Stimulated activated CD8-positive, alpha-beta memory T cell treated with anti-CD3 and anti-CD28 coated beads, Interleukin-7, amount 100 ng/mL, for 24 hours (primary cell): ENCODE measurements at regions not wholly inside any gene's neighbourhood (a gene's known extent, or its start where the extent isn't known, plus 50 kb on each side); places are given as distances from the start of the nearest gene placed in this dataset.
"Not testable (repeated sequence)": the region's sequence is repeated elsewhere in the genome, so short reads cannot be mapped to it uniquely, and the experiment has no call there.

Source experiments
- DNase-seq: peaks from one replicate; pipeline ENCODE4 v3.0.0-alpha.2; 2020; ENCODE audit warnings: low read depth

DNA sequence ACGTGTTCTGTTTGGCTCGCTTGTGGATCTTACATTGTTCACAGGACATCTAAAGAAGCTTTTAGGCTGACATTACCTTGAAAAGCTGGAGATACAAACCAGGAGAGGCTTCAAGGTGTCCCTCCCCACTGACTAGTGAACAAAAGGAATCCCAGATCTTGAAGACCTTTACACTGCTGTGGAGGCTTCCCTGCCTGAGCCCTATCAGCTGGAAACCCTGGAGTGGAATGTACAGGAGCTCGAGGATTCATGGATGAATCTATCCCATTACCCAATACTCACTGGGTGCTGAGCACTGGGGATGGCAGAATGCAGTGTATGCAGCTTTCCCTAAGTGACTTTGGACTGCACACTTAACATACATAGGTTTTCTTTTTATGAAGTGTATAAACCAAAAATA lies 82.3 kb upstream of the MFGE8 start:
- DNase-seq, result no peak

DNA sequence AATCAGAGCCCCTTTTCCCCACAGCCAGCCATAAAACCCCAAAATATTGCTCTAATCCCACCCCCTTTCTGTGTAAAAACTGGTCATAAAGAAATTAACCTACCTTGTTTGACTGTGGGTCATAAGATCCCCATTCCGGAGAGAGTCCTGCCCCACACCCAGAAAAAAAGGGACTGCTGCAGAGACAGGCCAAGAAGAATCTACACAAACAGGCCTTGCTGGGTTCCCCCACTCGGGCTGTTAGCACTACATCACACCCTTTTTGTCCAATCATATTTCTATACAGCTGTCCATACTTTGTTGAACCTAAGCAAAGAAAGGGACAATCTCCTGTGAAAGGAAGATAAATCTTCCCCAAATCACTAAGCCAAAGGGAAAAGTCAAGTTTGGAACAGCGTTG lies 84.4 kb upstream of the MFGE8 start:
- no peak for DNase-seq

DNA sequence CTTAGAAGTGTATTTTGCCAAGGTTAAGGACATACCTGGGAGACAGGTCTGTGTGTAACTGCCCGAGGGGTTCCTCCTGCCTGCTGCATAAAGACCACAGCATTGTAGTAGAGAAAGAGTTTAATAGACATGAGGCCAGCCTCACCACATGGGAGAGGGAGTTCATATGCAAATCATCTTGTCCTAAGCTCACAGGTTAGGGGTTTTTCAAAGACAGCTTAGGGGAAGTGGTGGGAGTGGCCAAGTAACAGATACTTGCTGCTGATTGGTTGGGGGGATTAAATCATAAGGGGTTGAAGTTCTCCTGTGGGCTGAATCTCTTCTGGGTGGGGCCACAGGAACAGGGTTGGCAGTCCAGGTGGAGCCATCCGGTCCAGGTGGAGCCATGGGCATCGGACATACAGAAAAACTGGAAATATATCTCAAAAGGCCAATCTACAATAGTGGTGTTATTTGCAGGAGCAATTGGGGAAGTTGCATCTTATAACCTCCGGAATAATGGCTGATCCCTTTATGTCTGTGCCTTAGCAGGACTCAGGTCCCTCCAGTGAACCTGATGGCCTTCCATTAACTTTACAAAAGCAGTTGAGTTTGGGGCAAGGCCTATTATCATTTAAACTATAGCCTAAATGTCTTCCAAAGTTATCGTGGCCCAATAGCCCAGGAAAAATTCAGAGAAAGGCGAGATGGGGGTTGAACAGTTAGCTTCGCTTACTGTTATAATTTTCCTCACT lies 86.0 kb upstream of the MFGE8 start:
- DNase-seq, result no peak

DNA sequence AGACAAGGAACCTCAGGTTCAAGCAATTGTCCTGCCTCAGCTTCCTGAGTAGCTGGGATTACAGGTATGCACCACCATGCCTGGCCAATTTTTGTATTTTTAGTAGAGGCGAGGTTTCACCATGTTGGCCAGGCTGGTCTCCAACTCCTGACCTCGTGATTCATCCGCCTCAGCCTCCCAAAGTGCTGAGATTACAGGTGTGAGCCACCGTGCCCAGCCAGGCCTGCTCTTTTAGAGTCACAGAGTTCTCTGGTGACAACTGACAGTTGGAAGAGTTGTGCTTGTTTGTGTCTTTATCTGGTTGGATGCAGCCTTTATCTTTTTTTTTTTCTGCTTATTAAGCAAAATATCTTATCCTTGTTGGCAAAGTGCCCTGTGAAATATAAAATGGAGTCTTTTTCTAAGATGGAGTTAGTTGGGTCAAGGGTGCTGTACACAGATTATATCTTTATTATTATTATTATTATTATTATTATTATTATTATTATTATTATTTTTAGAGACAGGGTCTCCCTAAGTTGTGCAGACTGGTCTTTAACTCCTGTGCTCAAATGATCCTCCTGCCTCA lies 86.5 kb upstream of the ABHD2 start:
- DNase-seq, result not testable (repeated sequence)

DNA sequence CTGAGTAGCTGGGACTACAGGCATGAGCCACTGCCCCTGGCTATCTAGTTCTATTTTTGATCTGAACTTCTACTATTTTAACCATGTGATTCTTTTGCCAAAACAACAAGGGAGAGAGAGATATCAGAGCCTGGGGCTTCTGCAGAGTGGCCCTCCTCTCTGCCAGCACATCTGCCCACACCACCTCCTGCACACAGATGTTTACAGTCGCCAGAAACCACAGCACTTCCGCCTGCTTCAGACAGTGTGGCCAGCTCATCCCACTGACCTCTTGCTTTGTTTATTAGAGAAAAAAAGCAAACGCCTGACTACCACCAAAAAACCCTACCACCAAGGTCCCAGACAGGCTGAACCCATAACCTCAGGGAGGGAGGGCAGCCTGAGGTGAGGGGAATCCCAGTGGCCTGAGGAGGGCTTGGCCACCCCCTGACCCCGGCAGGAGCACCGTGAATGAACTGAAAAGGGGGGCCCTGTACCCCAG lies 85.9 kb upstream of the ABHD2 start:
- DNase-seq, result no peak

DNA sequence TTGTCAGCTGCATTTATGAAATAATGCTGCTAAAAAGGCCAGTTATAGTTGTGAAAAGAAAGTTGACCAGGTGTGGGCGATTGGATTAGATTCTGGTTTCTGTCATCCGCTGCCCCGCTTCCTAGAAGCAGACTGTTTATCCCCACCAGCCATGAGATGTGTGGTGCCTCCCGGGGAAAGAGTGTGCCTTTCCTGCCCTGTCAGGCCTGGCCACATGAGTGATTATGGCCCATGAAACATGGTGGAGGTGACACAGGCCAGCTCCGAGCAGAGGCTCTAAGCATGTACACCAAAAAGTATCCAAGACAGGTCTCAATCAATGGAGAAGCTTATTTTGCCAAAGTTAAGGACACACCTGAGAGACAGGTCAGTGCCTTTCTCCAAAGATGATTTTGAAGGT lies 85.4 kb upstream of the ABHD2 start:
- no peak for DNase-seq

DNA sequence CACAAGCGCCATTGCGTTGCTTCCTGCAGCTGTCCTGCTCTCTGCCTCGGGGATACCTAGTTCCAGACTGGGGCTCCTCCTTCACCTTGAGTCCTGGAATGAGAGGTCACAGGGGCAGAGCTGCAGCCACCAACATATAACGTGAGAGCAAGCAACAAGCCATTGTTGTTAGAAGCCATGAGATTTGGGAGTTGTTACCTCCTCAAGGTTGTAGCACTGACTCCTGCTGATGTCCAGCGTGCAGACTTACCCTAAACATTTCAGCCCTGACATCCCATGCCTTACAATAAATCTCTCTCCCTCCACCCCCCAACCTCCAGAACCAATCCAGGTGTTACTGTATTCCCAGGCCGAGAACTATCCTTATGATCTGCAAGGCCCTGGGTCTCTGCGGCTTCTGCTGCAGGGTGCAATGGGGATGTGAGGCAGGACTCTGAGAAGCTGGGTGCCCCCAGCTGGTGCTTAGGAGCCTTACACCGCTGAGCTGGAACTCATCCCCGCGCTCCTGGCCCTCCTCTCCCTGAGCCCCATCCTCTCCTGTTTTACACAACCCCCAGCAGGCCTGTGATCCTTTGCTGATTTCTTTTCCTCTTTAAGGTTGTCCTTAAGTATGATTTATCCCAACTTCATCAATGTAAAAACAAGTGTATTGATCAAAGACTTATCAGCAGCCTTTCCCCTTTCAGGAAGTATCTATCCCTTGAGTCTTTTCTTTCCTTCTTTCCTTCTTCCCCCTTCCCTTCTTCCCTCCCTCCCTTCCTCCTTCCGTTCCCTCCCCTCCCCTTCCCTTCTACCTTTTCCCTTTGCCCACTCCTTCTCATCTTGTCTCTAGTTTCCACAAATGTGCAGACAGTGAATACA lies 84.2 kb upstream of the ABHD2 start:
- DNase-seq, result no peak

DNA sequence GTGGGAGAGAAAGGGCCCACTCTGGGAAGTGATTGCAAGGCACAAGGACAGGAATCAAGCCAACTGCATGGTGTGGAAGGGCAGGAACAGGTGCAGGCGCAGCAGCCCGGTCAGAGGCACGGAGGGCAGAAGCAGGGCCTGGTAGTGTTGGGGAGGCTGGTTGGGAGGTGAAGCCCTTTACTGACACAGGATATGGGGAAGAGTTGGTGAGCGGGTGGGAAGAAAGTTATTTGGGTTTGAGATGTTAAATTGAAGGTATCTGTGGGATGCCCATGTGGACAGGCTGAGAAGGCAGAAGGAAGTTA lies 83.6 kb upstream of the ABHD2 start:
- no peak for DNase-seq

DNA sequence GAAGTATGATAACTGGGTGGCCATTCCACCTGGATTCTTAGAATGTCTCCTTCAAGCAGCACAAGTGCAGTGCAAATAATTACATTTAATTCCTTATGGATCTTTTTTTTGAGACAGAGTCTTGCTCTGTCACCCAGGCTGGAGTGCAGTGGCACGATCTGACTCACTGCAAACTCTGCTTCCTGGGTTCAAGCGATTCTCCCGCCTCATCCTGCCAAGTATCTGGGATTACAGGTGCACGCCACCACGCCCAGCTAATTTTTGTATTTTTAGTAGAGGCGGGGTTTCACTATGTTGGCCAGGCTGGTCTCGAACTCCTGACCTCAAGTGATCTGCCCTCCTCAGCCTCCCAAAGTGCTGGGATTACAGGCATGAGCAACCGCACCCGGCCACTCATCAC lies 80.7 kb upstream of the ABHD2 start:
- DNase-seq, result not testable (repeated sequence)

DNA sequence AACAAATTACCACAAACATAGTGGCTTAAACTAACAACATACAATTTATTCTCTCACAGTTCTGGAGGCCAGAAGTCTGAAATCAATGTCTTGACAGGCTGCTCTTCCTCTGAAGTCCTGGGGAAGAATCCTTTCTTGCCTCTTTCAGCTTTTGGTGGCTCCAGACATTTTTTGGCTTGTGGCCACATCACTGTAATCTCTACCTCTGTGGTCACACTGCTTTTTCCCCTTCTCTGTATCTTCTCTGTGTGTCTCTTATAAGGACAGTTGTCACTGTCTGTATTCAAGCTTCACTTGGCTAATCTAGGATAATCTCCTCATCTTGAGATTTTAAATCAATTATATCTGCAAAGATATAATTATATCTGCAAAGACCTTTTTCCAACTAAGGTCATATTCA lies 80.3 kb upstream of the ABHD2 start:
- no peak for DNase-seq

DNA sequence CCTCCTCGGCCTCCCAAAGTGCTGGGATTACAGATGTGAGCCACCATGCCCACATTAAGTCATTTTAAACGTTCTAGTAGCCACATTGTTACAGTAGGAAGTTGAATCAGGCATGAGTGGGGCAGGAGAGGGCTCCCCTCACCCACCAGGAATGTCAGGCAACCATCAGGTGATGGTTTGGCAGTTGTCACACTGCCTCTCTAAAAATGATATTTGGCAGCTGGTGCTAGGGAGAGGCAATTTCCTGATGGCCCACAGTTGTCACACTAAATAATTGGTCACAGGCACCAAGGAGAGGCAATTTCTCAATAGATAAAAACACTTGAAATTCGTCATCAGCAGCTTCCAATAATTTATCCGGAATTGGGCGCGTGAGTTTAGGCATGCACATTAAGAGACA lies 79.2 kb upstream of the ABHD2 start:
- no peak for DNase-seq

DNA sequence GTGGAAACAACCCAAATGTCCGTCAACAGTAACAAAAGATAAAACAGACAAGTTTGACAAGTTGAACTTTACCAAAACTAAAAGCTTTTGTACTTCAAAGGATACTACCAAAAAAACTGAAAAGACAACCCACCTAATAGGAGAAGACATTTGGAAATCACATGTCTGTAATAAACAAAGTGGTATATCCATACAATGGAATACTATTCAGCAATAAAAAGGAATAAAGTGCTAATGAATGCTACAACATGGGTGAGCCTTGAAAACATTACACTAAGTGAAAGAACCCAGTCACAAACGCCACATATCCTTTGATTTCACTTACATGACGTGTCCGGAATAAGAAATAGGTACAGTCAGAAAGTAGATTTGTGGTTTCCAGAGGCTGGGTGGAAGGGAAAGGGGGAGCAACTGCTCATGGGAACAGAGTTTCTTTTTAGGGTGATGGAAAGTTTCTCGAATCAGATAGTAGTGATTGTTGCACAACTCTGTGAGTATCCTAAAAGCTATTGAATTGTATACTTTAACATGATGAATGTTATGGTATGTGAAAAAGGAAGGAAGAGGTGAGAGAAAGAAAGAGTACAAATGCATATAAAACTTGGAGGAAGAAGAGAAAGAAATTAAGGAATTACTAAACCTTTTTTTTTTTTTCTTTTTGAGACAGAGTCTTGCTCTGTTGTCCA lies 72.7 kb upstream of the ABHD2 start:
- no peak for DNase-seq

DNA sequence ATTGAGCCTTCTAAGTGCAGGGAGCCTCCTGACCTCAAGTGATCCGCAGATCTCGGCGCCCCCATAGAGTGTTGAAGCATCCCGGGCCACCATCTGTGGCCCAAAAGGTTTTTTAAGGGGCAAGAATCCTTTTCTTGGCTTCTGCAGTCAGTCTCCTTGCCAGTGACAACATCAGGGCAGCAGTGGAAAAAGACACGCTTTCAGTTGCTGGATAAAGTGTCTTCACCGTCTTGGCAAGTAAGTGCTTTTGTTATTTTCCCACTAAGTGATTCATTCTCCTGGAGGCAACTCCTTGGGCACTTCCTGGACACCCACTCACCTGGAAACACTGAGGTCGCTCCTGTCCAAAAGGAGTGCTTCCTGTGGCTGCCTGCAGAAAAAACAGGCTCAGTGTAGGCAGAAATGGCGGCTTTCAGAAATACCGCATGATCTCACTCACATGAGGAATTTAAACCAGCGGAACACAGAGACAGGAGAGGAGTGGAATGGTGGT lies 71.7 kb upstream of the ABHD2 start:
- no peak for DNase-seq

DNA sequence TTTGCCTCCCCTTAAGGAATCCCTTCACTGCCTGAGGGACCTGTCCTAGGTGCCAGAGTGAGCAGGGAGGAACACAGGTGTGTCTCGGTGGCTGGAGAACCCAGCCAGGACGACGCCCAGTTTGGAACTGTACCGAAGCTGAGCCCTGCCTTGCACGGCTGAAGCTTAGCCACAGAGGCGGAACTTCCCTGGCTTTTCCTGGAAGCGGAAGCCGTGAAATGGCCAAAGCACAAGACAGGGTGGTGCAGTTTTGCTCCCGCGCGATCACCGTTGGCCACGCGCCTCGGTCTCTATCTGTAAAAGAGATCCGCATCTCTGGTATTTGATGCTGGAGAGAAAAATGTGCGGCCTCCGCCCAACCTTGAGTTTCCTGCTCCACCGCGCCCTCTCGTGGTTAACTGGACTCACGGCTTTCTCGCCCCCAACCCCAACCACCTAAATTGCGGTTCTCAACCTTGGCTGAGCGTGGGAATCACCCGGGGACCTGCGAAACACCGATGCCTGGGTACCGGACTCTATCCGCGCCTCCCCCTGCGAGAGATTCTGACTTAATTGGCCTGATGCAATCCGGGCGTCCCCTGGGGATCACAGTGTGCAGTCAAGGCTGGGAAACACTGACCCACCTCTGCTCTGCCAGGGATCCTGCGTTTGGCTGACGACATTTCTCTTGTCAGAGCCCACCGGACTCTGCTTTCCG lies 70.7 kb upstream of the ABHD2 start:
- peak; percentile 71 for DNase-seq

DNA sequence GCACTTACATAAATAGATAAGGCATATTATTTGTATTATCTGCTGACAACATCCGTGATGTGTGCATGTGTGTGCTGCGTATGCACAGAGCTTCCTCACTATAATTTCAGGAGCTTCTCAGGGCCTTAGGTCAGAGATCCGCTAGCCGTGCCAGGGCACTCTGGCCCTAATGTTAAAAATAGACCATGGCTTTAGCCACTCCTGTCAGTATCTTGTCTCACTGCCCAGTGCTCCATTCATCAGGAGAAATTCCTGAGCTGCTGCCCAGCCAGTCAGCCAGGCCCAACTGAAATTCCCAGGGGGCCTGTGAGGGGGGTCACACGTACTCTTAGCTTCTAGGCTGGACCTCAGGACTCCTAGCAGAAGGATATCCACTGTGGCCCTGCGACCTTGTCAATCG lies 70.0 kb upstream of the ABHD2 start:
- DNase-seq, result no peak

DNA sequence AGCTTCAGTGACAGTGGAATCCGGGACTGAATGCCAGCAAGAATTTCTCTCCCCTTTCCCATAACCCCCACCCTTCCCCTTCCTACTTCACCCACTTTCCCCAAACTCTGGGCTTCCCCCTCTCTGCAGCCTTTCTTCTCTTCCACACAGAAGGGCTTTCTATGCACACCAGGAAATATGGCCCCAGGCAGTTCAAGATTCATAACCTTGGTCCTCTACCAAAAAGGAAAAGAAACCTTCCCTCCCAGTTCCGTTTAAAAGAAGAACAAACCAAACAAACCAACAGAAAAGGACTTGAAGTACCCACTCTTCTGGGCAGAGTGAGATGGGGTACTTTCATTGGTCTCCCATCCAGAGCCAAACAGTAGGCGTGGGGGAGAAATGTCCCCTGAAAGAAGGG lies 68.8 kb upstream of the ABHD2 start:
- no peak for DNase-seq

DNA sequence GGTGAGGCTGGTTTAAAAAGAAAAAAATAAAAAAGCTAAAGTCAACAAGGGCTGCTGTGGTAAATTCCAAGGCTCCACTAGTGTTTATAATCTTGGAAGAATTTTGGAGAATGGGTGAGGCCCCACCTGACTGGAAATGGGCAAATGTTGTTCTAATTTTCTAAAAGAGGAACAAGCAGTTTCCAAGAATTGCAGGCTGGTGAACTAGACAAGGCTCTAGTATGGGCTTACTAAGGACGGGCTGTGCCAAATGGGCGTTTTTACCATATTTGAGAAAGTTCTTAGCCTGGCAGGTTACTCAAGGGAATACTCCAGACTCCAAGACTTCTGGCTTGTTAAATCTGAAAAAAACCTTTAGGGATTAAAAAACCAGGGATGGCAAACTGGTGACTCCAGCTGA lies 67.0 kb upstream of the ABHD2 start:
- no peak for DNase-seq

DNA sequence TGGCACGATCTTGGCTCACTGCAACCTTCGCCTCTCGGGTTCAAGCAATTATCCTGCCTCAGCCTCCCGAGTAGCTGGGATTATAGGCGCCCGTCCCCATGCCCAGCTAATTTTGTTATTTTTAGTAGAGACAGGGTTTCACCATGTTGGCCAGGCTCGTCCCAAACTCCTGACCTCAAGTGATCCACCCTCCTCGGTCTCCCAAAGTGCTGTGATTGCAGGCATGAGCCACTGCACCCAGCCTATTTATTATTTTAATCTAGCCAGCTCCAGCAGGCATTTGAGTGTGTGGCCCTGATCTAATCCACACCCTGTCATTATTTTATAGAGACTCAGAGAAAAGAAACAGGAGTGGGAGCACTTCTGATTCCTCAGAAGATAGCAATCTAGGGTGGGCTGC lies 66.4 kb upstream of the ABHD2 start:
- DNase-seq, result not testable (repeated sequence)

DNA sequence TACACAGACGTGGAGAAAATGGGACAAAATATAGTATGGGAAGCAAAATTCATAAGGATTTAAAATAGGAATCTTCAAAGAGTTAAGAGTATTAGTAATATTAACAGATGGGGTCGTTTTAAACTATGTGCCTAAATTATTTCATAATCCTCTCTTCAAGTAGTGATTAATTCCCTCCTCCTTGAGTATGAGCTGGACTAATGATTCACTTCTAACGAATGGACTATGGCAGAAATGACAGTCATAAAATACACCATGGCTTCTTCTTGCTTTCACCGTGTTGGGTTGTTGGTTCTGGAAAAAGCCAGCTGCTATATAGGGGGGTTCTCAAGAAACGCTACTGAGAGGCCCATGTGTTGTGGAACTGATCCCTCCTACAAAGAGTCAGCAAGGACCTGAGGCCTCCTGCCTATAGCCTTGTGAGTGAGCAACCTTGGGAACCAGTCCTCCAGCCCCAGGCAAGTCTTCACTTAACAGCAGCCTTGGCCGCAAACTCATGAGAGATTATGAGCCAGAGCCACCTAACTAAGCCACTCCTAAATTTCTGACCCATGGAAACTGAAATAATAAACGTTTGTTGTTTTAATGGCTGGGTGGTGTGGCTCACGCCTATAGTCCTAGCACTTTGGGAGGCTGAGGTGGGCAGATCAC lies 64.8 kb upstream of the ABHD2 start:
- no peak for DNase-seq

DNA sequence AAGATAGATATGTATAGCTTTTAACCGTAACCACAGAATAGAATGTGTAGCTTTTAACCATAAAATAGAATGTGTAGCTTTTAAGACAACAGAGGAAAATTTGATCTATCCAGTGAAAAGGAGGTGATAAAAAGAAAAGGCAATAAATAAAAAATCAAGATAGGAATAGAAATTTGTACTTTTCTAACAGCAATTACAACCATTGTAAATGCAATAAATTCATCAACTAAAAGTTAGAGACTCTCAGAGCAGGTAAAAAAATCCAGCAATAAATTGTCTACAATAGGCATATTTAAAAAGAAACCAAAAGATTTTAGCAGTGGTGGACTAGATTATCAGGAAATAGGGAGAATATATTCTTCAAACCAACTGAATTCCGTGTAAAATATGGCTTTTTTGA lies 63.8 kb upstream of the ABHD2 start:
- DNase-seq, result no peak

DNA sequence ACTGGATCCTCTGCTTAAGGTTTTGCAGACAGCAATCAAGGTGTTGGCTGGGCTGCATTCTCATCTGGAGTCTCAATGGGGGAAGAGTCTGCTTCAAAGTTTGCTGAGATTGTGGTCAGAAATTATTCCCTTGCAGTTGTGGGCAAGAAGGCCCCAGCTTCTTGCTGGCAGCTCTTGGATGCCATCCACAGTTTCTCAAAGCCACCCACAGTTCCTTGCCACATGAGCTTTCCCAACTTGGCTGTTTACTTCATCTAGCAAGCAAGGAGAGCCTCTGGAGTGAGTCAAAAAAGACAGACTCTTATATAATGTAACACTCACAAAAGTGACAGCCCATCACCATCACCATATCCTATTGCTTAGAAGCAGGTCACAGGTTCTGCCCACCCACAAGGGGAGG lies 62.1 kb upstream of the ABHD2 start:
- DNase-seq, result no peak
